ENCODE measurements at regions not wholly inside any gene's neighbourhood (a gene's known extent, or its start where the extent isn't known, plus 50 kb on each side); places are given as distances from the start of the nearest gene placed in this dataset.

- intact Hi-C loops (cut with micrococcal nuclease) = no loop called here
- peaks cover 10% of the 10 kb centered on the region for H3K4me1 Mint-ChIP-seq (ENCODE audit: low read depth)
- DNase-seq (ENCODE audit: low spot score) = no peak
- H3K27me3 Mint-ChIP-seq (ENCODE audit: low read depth) = no peaks in the 10 kb centered on the region
- no peaks in the 10 kb centered on the region for H3K9me3 Mint-ChIP-seq
- H3K36me3 Mint-ChIP-seq (ENCODE audit: low read depth) = no peaks in the 10 kb centered on the region
- H3K27ac Mint-ChIP-seq = no peak overlapping the region
- H3K4me3 Mint-ChIP-seq (ENCODE audit: low read depth) = no peak overlapping the region
Measured at GRCh38 chr6:15811107-15811506, 148.3 kb upstream of the DTNBP1 start.

- Mint-ChIP-seq H3K4me1 (ENCODE audit: low read depth) (peaks cover 10% of the 10 kb centered on the region), H3K27me3 (ENCODE audit: low read depth) (no peaks in the 10 kb centered on the region), H3K36me3 (ENCODE audit: low read depth) (no peaks in the 10 kb centered on the region), H3K4me3 (ENCODE audit: low read depth) (no peak overlapping the region), H3K27ac (no peak overlapping the region), H3K9me3 (no peaks in the 10 kb centered on the region)
- DNase-seq (ENCODE audit: low spot score) = no peak
- intact Hi-C loops (cut with micrococcal nuclease) = no loop called here
Measured at GRCh38 chr6:15810618-15811017, 147.8 kb upstream of the DTNBP1 start.

- Mint-ChIP-seq H3K9me3 (no peaks in the 10 kb centered on the region), H3K27ac (no peak overlapping the region), H3K4me3 (ENCODE audit: low read depth) (no peak overlapping the region), H3K4me1 (ENCODE audit: low read depth) (peaks cover 13% of the 10 kb centered on the region), H3K27me3 (ENCODE audit: low read depth) (no peaks in the 10 kb centered on the region), H3K36me3 (ENCODE audit: low read depth) (no peaks in the 10 kb centered on the region)
- intact Hi-C loops (cut with micrococcal nuclease) = no loop called here
- no peak for DNase-seq (ENCODE audit: low spot score)
Measured at GRCh38 chr6:15809367-15809766, 146.5 kb upstream of the DTNBP1 start.

- H3K4me3 Mint-ChIP-seq (ENCODE audit: low read depth) = no peak overlapping the region
- intact Hi-C loops (cut with micrococcal nuclease) = no loop called here
- no peaks in the 10 kb centered on the region for H3K36me3 Mint-ChIP-seq (ENCODE audit: low read depth)
Measured at GRCh38 chr6:15804164-15805154, 141.6 kb upstream of the DTNBP1 start.

GRCh38 chr6:15802466-15802865 lies 139.6 kb upstream of the DTNBP1 start:
- Mint-ChIP-seq H3K4me3 (ENCODE audit: low read depth) (no peak overlapping the region), H3K27me3 (ENCODE audit: low read depth) (no peaks in the 10 kb centered on the region), H3K4me1 (ENCODE audit: low read depth) (peaks cover 7% of the 10 kb centered on the region), H3K9me3 (peaks cover 17% of the 10 kb centered on the region), H3K27ac (no peak overlapping the region), H3K36me3 (ENCODE audit: low read depth) (no peaks in the 10 kb centered on the region)
- no peak for DNase-seq (ENCODE audit: low spot score)
- intact Hi-C loops (cut with micrococcal nuclease) = no loop called here

More at GRCh38 chr6:15804164-15805154, 141.6 kb upstream of the DTNBP1 start:
- H3K9me3 Mint-ChIP-seq = no peaks in the 10 kb centered on the region
- no peaks in the 10 kb centered on the region for H3K27me3 Mint-ChIP-seq (ENCODE audit: low read depth)
- peak overlapping the region; percentile 1 for H3K27ac Mint-ChIP-seq
- DNase-seq (ENCODE audit: low spot score) = no peak
- H3K4me1 Mint-ChIP-seq (ENCODE audit: low read depth) = peaks cover 10% of the 10 kb centered on the region

GRCh38 chr6:15801912-15802311 lies 139.1 kb upstream of the DTNBP1 start:
- Mint-ChIP-seq H3K4me1 (ENCODE audit: low read depth) (peaks cover 7% of the 10 kb centered on the region), H3K4me3 (ENCODE audit: low read depth) (no peak overlapping the region), H3K27ac (no peak overlapping the region), H3K36me3 (ENCODE audit: low read depth) (peaks cover 4% of the 10 kb centered on the region), H3K27me3 (ENCODE audit: low read depth) (no peaks in the 10 kb centered on the region), H3K9me3 (peaks cover 23% of the 10 kb centered on the region)
- DNase-seq (ENCODE audit: low spot score) = no peak
- intact Hi-C loops (cut with micrococcal nuclease) = no loop called here

GRCh38 chr6:15800841-15801617 lies 138.2 kb upstream of the DTNBP1 start:
- Mint-ChIP-seq H3K27me3 (ENCODE audit: low read depth) (no peaks in the 10 kb centered on the region), H3K27ac (no peak overlapping the region), H3K9me3 (peaks cover 32% of the 10 kb centered on the region), H3K4me1 (ENCODE audit: low read depth) (peaks cover 7% of the 10 kb centered on the region), H3K4me3 (ENCODE audit: low read depth) (no peak overlapping the region), H3K36me3 (ENCODE audit: low read depth) (peaks cover 6% of the 10 kb centered on the region)
- intact Hi-C loops (cut with micrococcal nuclease) = no loop called here
- no peak for DNase-seq (ENCODE audit: low spot score)

- Mint-ChIP-seq H3K4me3 (ENCODE audit: low read depth) (no peak overlapping the region), H3K36me3 (ENCODE audit: low read depth) (peaks cover 8% of the 10 kb centered on the region), H3K27ac (no peak overlapping the region), H3K4me1 (ENCODE audit: low read depth) (no peaks in the 10 kb centered on the region), H3K9me3 (peaks cover 34% of the 10 kb centered on the region), H3K27me3 (ENCODE audit: low read depth) (no peaks in the 10 kb centered on the region)
- no peak for DNase-seq (ENCODE audit: low spot score)
- intact Hi-C loops (cut with micrococcal nuclease) = no loop called here
Measured at GRCh38 chr6:15798533-15799255, 135.9 kb upstream of the DTNBP1 start.

GRCh38 chr6:15796844-15797243 lies 134.0 kb upstream of the DTNBP1 start:
- Mint-ChIP-seq H3K27ac (no peak overlapping the region), H3K4me1 (ENCODE audit: low read depth) (no peaks in the 10 kb centered on the region), H3K27me3 (ENCODE audit: low read depth) (no peaks in the 10 kb centered on the region), H3K36me3 (ENCODE audit: low read depth) (peaks cover 8% of the 10 kb centered on the region), H3K9me3 (peaks cover 34% of the 10 kb centered on the region), H3K4me3 (ENCODE audit: low read depth) (no peak overlapping the region)
- DNase-seq (ENCODE audit: low spot score) = no peak
- intact Hi-C loops (cut with micrococcal nuclease) = no loop called here

- no peak overlapping the region for H3K27ac Mint-ChIP-seq
Measured at GRCh38 chr6:15796130-15796771, 133.4 kb upstream of the DTNBP1 start.

GRCh38 chr6:15793826-15794225 lies 131.0 kb upstream of the DTNBP1 start:
- DNase-seq (ENCODE audit: low spot score) = no peak
- Mint-ChIP-seq H3K27ac (no peak overlapping the region), H3K9me3 (peaks cover 30% of the 10 kb centered on the region), H3K27me3 (ENCODE audit: low read depth) (no peaks in the 10 kb centered on the region), H3K4me1 (ENCODE audit: low read depth) (no peaks in the 10 kb centered on the region), H3K4me3 (ENCODE audit: low read depth) (no peak overlapping the region), H3K36me3 (ENCODE audit: low read depth) (peaks cover 12% of the 10 kb centered on the region)
- intact Hi-C loops (cut with micrococcal nuclease) = no loop called here

More at GRCh38 chr6:15796130-15796771, 133.4 kb upstream of the DTNBP1 start:
- H3K36me3 Mint-ChIP-seq (ENCODE audit: low read depth) = peaks cover 8% of the 10 kb centered on the region
- intact Hi-C loops (cut with micrococcal nuclease) = no loop called here
- no peaks in the 10 kb centered on the region for H3K4me1 Mint-ChIP-seq (ENCODE audit: low read depth)
- no peak for DNase-seq (ENCODE audit: low spot score)
- no peaks in the 10 kb centered on the region for H3K27me3 Mint-ChIP-seq (ENCODE audit: low read depth)
- H3K4me3 Mint-ChIP-seq (ENCODE audit: low read depth) = no peak overlapping the region
- H3K9me3 Mint-ChIP-seq = peaks cover 34% of the 10 kb centered on the region

- Mint-ChIP-seq H3K9me3 (peaks cover 28% of the 10 kb centered on the region), H3K36me3 (ENCODE audit: low read depth) (peaks cover 14% of the 10 kb centered on the region), H3K4me3 (ENCODE audit: low read depth) (no peak overlapping the region), H3K27me3 (ENCODE audit: low read depth) (no peaks in the 10 kb centered on the region), H3K27ac (no peak overlapping the region), H3K4me1 (ENCODE audit: low read depth) (no peaks in the 10 kb centered on the region)
- intact Hi-C loops (cut with micrococcal nuclease) = no loop called here
- DNase-seq (ENCODE audit: low spot score) = no peak
Measured at GRCh38 chr6:15793288-15793687, 130.5 kb upstream of the DTNBP1 start.

All from activated T-helper 2 cell treated with anti-CD3 and anti-CD28 coated beads, Interferon-gamma antibody, Interleukin-2, Interleukin-4, amounts not matched to agents 10 μg/mL and 5 μg/mL and 100 μg/mL, durations not matched to agents 14 hours and 24 hours and 36 hours (primary cell).